ENCODE measurements at regions not wholly inside any gene's neighbourhood (a gene's known extent, or its start where the extent isn't known, plus 50 kb on each side); places are given as distances from the start of the nearest gene placed in this dataset.
"Not testable (repeated sequence)": the region's sequence is repeated elsewhere in the genome, so short reads cannot be mapped to it uniquely, and the experiment has no call there.

DNA sequence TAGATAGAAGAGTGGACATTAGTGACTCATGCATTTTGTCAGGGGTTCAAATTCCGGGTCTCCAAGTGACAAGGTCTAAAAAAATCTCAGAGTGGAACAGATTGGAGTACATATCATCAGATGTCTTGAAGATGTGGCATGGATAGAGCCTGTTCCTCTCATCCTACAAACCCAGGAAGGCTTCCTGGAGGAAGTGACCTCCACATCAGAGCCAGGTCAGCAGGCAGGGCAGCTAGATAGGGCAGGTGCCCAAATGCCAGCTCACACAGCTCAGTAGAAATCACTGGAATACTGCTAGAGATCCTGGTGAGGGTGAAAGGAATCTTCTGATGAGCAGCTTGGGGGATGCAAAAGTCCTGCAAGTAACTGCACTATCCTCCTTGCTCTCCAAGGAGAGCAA is 196.6 kb upstream of the SDK2 start:
- Histone ChIP-seq H3K9me3 (ENCODE audit: control insufficient read depth, insufficient read depth, low read length) (no peaks in the 10 kb centered on the region), H3K27me3 (ENCODE audit: control insufficient read depth, insufficient read depth, low read length) (no peaks in the 10 kb centered on the region), H3K27ac (ENCODE audit: low read depth, low read length) (no peak overlapping the region), H3K36me3 (ENCODE audit: control insufficient read depth, insufficient read depth, low read length) (no peaks in the 10 kb centered on the region), H3K4me3 (ENCODE audit: low read depth, low read length) (no peak overlapping the region), H3K4me1 (ENCODE audit: control insufficient read depth, insufficient read depth, low read length) (peaks cover 7% of the 10 kb centered on the region)
- 100% methylated on average over 1 of the region's 1 CpG for WGBS (ENCODE audit: insufficient coverage)
- DNase-seq (ENCODE audit: low read depth in 4 of 6, low spot score in 6 of 6): no peak

DNA sequence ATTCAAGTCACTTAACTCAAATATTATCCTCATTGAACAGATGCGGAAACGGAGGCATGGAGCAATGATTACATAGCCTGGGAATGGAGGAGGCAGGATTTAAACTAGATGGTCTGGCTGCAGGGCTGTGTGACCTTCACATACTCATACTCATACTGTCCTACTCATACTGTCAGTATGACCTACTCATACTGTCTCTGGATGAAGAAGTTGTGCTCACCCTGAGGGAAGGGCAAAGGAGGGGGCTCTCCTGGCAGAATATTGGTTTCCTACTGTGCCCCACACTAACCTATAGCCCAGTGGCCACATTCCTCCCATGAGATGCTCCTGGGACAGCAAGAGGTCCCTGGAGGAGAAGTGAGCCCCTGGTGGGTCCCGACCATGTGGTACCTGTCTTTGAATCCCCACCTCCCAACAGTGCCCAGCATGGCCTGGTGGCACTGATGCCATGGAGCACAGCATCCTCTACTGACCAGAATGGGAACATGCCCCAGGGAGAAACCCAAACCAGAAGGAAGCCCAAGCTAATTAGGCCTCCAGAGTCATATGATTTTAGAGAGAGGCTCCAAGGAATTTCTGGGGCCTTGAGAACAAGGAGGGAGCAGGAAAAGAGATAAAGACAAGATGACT is 197.3 kb upstream of the SDK2 start:
- H3K27ac ChIP-seq (ENCODE audit: low read depth, low read length): no peak overlapping the region
- no peaks in the 10 kb centered on the region for H3K36me3 ChIP-seq (ENCODE audit: control insufficient read depth, insufficient read depth, low read length)
- DNase-seq (ENCODE audit: low read depth in 4 of 6, low spot score in 6 of 6): no peak
- 67% methylated on average over 1 of the region's 3 CpGs for WGBS (ENCODE audit: insufficient coverage)
- peaks cover 7% of the 10 kb centered on the region for H3K4me1 ChIP-seq (ENCODE audit: control insufficient read depth, insufficient read depth, low read length)
- no peaks in the 10 kb centered on the region for H3K27me3 ChIP-seq (ENCODE audit: control insufficient read depth, insufficient read depth, low read length)
- no peaks in the 10 kb centered on the region for H3K9me3 ChIP-seq (ENCODE audit: control insufficient read depth, insufficient read depth, low read length)
- H3K4me3 ChIP-seq (ENCODE audit: low read depth, low read length): no peak overlapping the region

DNA sequence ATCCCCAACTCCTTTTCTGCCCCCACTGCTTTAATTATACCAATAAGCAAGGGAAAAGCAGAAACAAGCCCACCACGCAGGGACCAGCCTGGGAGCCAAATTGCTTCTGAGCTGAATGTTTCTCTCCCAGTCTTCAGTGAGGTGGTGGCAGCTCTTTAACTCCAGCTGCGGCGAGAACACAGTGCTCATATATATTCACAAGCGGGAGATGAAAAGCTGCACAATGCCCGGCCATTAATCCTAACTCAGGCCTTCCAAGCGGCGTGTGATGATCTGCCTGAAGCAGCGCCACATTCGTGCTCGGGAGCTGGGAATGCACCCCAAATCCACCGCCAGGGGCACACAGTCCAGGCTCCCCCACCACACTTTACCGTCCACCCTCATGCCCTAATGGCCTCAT is 203.7 kb upstream of the SDK2 start:
- WGBS (ENCODE audit: insufficient coverage): 33% methylated on average over 12 of the region's 12 CpGs
- Histone ChIP-seq H3K9me3 (ENCODE audit: control insufficient read depth, insufficient read depth, low read length) (no peaks in the 10 kb centered on the region), H3K36me3 (ENCODE audit: control insufficient read depth, insufficient read depth, low read length) (no peaks in the 10 kb centered on the region), H3K27ac (ENCODE audit: low read depth, low read length) (no peak overlapping the region), H3K27me3 (ENCODE audit: control insufficient read depth, insufficient read depth, low read length) (no peaks in the 10 kb centered on the region), H3K4me3 (ENCODE audit: low read depth, low read length) (no peak overlapping the region), H3K4me1 (ENCODE audit: control insufficient read depth, insufficient read depth, low read length) (peaks cover 14% of the 10 kb centered on the region)
- DNase-seq (ENCODE audit: low read depth in 4 of 6, low spot score in 6 of 6): peak in 2 of 6 donors; percentile 55 to 85

DNA sequence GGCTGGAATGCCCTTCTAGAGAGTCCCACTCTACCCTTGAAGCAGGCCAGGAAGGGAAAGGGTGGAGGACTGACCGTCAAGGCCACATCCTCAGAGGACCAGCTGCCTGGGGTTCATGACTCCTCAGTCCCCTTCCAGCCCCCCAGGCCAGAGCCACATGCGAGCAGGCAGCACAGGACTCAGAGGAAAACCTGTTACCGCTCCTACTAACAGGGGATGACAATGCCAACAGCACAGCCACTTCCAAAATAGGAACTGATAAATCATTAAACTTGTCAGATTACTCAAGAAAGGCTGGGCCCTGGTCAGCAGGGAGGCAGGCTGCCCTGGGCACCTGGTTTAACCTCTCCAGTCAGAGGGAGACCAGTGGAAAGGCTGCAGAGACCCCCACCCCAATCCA is 206.2 kb upstream of the SDK2 start:
- 68% methylated on average over 2 of the region's 3 CpGs for WGBS (ENCODE audit: insufficient coverage)
- no peaks in the 10 kb centered on the region for H3K9me3 ChIP-seq (ENCODE audit: control insufficient read depth, insufficient read depth, low read length)
- H3K27ac ChIP-seq (ENCODE audit: low read depth, low read length): no peak overlapping the region
- no peaks in the 10 kb centered on the region for H3K27me3 ChIP-seq (ENCODE audit: control insufficient read depth, insufficient read depth, low read length)
- H3K36me3 ChIP-seq (ENCODE audit: control insufficient read depth, insufficient read depth, low read length): no peaks in the 10 kb centered on the region
- DNase-seq (ENCODE audit: low read depth in 4 of 6, low spot score in 6 of 6): no peak
- peaks cover 14% of the 10 kb centered on the region for H3K4me1 ChIP-seq (ENCODE audit: control insufficient read depth, insufficient read depth, low read length)
- no peak overlapping the region for H3K4me3 ChIP-seq (ENCODE audit: low read depth, low read length)

DNA sequence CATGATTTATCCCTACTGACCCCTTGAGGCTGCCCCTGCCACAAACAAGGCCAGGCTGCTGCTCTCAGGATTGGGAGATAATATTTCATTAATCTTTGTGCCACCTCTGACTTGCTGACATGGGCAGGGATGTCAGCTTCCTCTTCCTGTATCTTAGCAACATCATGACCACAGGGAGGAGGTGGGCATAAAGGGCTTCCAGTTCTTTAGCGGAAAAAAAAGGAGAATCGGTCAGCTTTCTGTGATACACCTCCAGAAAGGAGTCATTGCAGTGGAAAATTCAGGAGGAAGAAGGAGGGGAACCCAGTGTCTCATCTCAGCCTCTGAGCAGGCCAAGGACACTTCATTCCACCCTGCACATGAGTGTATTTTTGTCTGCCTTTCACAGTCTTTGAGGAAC is 206.8 kb upstream of the SDK2 start:
- no peaks in the 10 kb centered on the region for H3K36me3 ChIP-seq (ENCODE audit: control insufficient read depth, insufficient read depth, low read length)
- no peak overlapping the region for H3K4me3 ChIP-seq (ENCODE audit: low read depth, low read length)
- no peak for DNase-seq (ENCODE audit: low read depth in 4 of 6, low spot score in 6 of 6)
- WGBS (ENCODE audit: insufficient coverage): 27% methylated on average over 2 of the region's 2 CpGs
- no peaks in the 10 kb centered on the region for H3K27me3 ChIP-seq (ENCODE audit: control insufficient read depth, insufficient read depth, low read length)
- no peak overlapping the region for H3K27ac ChIP-seq (ENCODE audit: low read depth, low read length)
- H3K4me1 ChIP-seq (ENCODE audit: control insufficient read depth, insufficient read depth, low read length): peaks cover 19% of the 10 kb centered on the region
- H3K9me3 ChIP-seq (ENCODE audit: control insufficient read depth, insufficient read depth, low read length): no peaks in the 10 kb centered on the region

DNA sequence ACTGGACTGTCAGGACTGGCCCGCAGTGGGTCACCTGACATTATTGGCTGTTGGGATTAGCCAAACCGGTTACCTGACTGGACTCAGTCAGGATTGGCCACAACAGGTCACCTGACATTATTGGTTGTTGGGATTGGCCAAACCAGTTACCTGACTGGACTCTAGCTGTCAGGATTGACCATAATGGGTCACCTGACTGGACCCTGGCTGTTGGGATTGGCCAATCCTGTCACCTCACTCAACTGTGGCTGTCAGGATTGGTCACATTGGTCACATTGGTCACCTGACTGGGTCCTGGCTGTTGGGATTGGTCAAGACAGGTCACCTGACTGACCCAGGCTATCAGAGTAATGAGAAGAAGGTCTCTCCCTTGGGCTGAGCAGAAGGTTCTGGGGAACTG is 207.7 kb upstream of the SDK2 start:
- DNase-seq (ENCODE audit: low read depth in 4 of 6, low spot score in 6 of 6): no peak
- no peak overlapping the region for H3K27ac ChIP-seq (ENCODE audit: low read depth, low read length)

DNA sequence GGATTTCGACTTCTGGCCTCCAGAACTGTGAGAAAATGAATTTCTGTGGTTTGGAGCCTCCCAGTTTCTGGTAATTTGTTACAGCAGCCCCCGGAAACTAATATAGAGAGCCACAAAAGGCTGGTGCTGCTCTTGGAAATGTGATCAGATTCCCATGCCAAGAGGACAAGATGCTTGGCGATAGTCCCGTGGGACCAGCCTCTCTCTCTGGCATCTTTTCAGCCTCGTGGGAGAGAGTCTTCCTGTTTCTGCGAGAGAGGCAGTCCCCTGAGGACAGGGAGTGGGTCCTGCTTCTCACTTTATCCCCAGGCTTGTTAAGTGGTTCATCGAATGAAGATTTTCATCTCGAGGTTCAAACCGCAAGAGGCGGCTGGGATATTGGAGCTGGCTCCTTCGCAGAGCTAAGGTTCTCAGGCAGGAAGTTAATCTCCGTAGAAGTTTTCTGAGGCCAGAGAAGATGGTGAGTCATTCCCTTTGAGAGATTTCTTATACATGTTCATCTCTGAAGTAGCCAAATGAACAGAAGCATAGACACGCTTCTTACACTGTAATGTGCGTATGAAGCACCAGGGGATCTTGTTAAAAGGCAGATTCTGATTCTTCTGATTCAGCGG is 211.6 kb upstream of the SDK2 start:
- no peaks in the 10 kb centered on the region for H3K36me3 ChIP-seq (ENCODE audit: control insufficient read depth, insufficient read depth, low read length)
- H3K4me1 ChIP-seq (ENCODE audit: control insufficient read depth, insufficient read depth, low read length): peaks cover 22% of the 10 kb centered on the region
- WGBS (ENCODE audit: insufficient coverage): 71% methylated on average over 14 of the region's 15 CpGs
- H3K4me3 ChIP-seq (ENCODE audit: low read depth, low read length): no peak overlapping the region
- no peaks in the 10 kb centered on the region for H3K9me3 ChIP-seq (ENCODE audit: control insufficient read depth, insufficient read depth, low read length)
- H3K27me3 ChIP-seq (ENCODE audit: control insufficient read depth, insufficient read depth, low read length): no peaks in the 10 kb centered on the region
- peak in 2 of 6 donors; percentile 34 to 54 for DNase-seq (ENCODE audit: low read depth in 4 of 6, low spot score in 6 of 6)
- H3K27ac ChIP-seq (ENCODE audit: low read depth, low read length): no peak overlapping the region

More for the DNA sequence above, 207.7 kb upstream of the SDK2 start:
- Histone ChIP-seq H3K36me3 (ENCODE audit: control insufficient read depth, insufficient read depth, low read length) (no peaks in the 10 kb centered on the region), H3K27me3 (ENCODE audit: control insufficient read depth, insufficient read depth, low read length) (no peaks in the 10 kb centered on the region), H3K4me1 (ENCODE audit: control insufficient read depth, insufficient read depth, low read length) (peaks cover 25% of the 10 kb centered on the region), H3K4me3 (ENCODE audit: low read depth, low read length) (no peak overlapping the region), H3K9me3 (ENCODE audit: control insufficient read depth, insufficient read depth, low read length) (no peaks in the 10 kb centered on the region)
- WGBS (ENCODE audit: insufficient coverage): 97% methylated on average over 2 of the region's 2 CpGs

DNA sequence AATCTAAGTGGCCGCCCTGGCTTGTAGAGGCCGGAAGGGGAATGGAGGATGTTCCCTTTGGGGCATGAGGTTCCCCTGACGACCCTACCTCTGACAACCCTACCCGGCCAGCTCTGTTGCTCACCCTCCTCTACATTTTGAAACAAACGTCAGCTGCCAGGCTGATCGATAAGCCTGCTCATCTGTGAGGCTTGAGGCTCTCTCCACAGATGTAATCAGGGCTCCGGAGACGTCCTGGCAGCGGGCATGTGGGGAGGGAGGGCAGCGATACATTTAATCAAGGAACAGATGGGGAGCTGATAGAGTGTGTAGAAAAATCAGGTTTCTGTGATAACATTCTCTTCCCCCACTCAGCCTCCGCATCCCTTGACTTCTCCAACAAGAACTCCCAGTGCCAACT is 212.3 kb upstream of the SDK2 start:
- H3K27ac ChIP-seq (ENCODE audit: low read depth, low read length): no peak overlapping the region
- H3K4me1 ChIP-seq (ENCODE audit: control insufficient read depth, insufficient read depth, low read length): peaks cover 22% of the 10 kb centered on the region
- H3K4me3 ChIP-seq (ENCODE audit: low read depth, low read length): no peak overlapping the region
- WGBS (ENCODE audit: insufficient coverage): 64% methylated on average over 2 of the region's 11 CpGs
- H3K9me3 ChIP-seq (ENCODE audit: control insufficient read depth, insufficient read depth, low read length): no peaks in the 10 kb centered on the region
- H3K36me3 ChIP-seq (ENCODE audit: control insufficient read depth, insufficient read depth, low read length): no peaks in the 10 kb centered on the region
- DNase-seq (ENCODE audit: low read depth in 4 of 6, low spot score in 6 of 6): peak in 2 of 6 donors; percentile 53 to 83
- no peaks in the 10 kb centered on the region for H3K27me3 ChIP-seq (ENCODE audit: control insufficient read depth, insufficient read depth, low read length)

DNA sequence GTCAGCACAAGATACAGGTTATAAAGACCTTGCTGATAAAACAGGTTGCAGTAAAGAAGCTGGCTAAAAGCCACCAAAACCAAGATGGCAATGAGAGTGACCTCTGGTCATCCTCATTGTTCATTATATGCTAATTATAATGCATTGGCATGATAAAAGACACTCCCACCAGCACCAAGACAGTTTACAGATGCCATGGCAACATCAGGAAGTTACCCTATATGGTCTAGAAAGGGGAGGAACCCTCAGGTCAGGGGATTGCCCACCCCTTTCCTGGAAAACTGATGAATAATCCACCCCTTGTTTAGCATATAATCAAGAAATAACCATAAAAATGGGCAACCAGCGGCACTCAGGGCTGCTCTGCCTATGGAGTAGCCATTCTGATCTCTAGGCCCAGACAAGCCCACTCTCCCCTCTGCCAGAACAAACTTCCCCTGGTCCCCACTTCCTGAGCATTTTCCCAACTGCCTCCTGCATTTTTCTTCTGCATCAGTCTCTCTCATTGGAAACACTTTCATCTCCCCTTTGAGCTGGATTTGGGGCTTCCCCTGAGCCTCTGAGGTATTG is 215.3 kb upstream of the SDK2 start:
- H3K36me3 ChIP-seq (ENCODE audit: control insufficient read depth, insufficient read depth, low read length); H3K4me3 ChIP-seq (ENCODE audit: low read depth, low read length); H3K27ac ChIP-seq (ENCODE audit: low read depth, low read length); DNase-seq (ENCODE audit: low read depth in 4 of 6, low spot score in 6 of 6); H3K9me3 ChIP-seq (ENCODE audit: control insufficient read depth, insufficient read depth, low read length); H3K27me3 ChIP-seq (ENCODE audit: control insufficient read depth, insufficient read depth, low read length): not testable (repeated sequence)
- H3K4me1 ChIP-seq (ENCODE audit: control insufficient read depth, insufficient read depth, low read length): peaks cover 31% of the 10 kb centered on the region
- WGBS (ENCODE audit: insufficient coverage): 69% methylated on average over 1 of the region's 1 CpG

DNA sequence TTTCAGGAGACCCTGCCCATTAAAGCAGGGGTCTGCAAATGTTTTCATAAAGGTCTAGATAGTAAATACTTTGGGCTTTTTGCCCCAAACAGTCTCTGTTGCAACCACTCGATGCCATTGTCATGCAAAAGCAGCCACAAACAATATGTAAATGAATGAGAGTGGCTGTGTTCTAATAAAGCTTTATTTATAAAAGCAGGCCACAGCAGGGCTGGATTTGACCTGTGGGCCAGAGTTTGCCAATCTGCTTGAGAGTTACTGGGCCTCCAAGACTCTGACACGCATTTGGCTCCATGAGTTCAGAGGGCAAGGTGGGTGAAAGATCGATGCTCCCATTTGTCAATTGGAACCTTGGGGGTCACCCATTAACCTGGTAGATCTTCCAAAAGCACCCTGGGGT is 217.3 kb upstream of the SDK2 start:
- no peak overlapping the region for H3K4me3 ChIP-seq (ENCODE audit: low read depth, low read length)
- H3K9me3 ChIP-seq (ENCODE audit: control insufficient read depth, insufficient read depth, low read length): no peaks in the 10 kb centered on the region
- DNase-seq (ENCODE audit: low read depth in 4 of 6, low spot score in 6 of 6): no peak
- H3K27ac ChIP-seq (ENCODE audit: low read depth, low read length): no peak overlapping the region
- H3K36me3 ChIP-seq (ENCODE audit: control insufficient read depth, insufficient read depth, low read length): no peaks in the 10 kb centered on the region
- no peaks in the 10 kb centered on the region for H3K27me3 ChIP-seq (ENCODE audit: control insufficient read depth, insufficient read depth, low read length)
- peaks cover 30% of the 10 kb centered on the region for H3K4me1 ChIP-seq (ENCODE audit: control insufficient read depth, insufficient read depth, low read length)
- WGBS (ENCODE audit: insufficient coverage): 100% methylated on average over 1 of the region's 3 CpGs

Data from spinal cord (tissue), 9 donors.